T-cell (primary cell): ENCODE measurements at regions not wholly inside any gene's neighbourhood (a gene's known extent, or its start where the extent isn't known, plus 50 kb on each side); places are given as distances from the start of the nearest gene placed in this dataset.

Experiments
- ATAC-seq, 4 experiments: fragments of 200-7000 bp in 3 of 4; fragments of 150-1000 bp in 1 of 4; cut with Tn5 transposase; replicated peaks in 1 of 4; 1 replicate in 3 of 4; 2 replicates in 1 of 4; pipeline ENCODE4 v1.10.0; 2021; ENCODE audit warnings: moderate library complexity in 3 of 4, mild to moderate bottlenecking in 2 of 4, moderate number of reproducible peaks in 1 of 4
- CTCF ChIA-PET, 2 donors: fragments of 300-600 bp; sonication (Branson Sonifier 250); formaldehyde crosslinking; loops; one replicate each; lab custom pipeline; 2022; ENCODE audit warnings: antibody characterized with exemption in 2 of 2; lab: Charles Lee
- POLR2A ChIA-PET, 2 donors: fragments of 300-600 bp; sonication (Branson Sonifier 250); formaldehyde crosslinking; loops; one replicate each; lab custom pipeline; 2022; ENCODE audit warnings: antibody characterized with exemption in 2 of 2; lab: Charles Lee
- DNase-seq, 35 experiments: peaks; one replicate each; pipeline versions ENCODE4 v3.0.0 to v3.0.0-alpha.2; 2013 to 2023
- H3K27ac ChIP-seq: one replicate; pipeline ENCODE4 v1.5.1; 2013; ENCODE audit warnings: low read length
- H3K27me3 ChIP-seq, 2 experiments: replicated peaks in 1 of 2; 1 replicate in 1 of 2; 2 replicates in 1 of 2; pipeline versions ENCODE4 v1.6.1 to v1.7.0; 2013; ENCODE audit warnings: low read length in 1 of 2, mixed read lengths in 1 of 2; ENCODE audit not compliant: control insufficient read depth in 2 of 2, insufficient read depth in 2 of 2; ENCODE audit errors: extremely low read depth in 1 of 2
- H3K36me3 ChIP-seq, 2 donors: 1 replicate in 1 of 2; 2 replicates in 1 of 2; pipeline versions ENCODE4 v1.6.1 to v1.7.0; 2013; ENCODE audit warnings: low read length in 1 of 2; ENCODE audit not compliant: control insufficient read depth in 2 of 2, insufficient read depth in 1 of 2; ENCODE audit errors: extremely low read depth in 1 of 2
- H3K4me1 ChIP-seq, 2 experiments: 1 replicate in 1 of 2; 2 replicates in 1 of 2; pipeline versions ENCODE4 v1.6.1 to v1.7.0; 2013; ENCODE audit warnings: low read length in 2 of 2, mixed read lengths in 1 of 2; ENCODE audit not compliant: insufficient read depth in 2 of 2, control insufficient read depth in 1 of 2; ENCODE audit errors: extremely low read depth in 1 of 2
- H3K4me3 ChIP-seq, 2 donors: 1 replicate in 1 of 2; 2 replicates in 1 of 2; pipeline versions ENCODE4 v1.5.1 to v1.7.0; 2013; ENCODE audit warnings: mild to moderate bottlenecking in 2 of 2, low read length in 1 of 2, moderate library complexity in 1 of 2; ENCODE audit not compliant: control insufficient read depth in 1 of 2; ENCODE audit errors: extremely low read depth in 1 of 2
- H3K9me3 ChIP-seq: 2 replicates; pipeline ENCODE4 v1.7.0; 2013
- H3K27ac Mint-ChIP-seq, 2 donors: one replicate each; pipeline ENCODE4 v1.8.0; 2020 to 2021; ENCODE audit warnings: mild to moderate bottlenecking in 2 of 2, mixed read lengths in 2 of 2
- H3K27me3 Mint-ChIP-seq, 2 donors: one replicate each; pipeline ENCODE4 v1.8.0; 2021 to 2022; ENCODE audit warnings: mixed read lengths in 2 of 2
- H3K36me3 Mint-ChIP-seq: one replicate; pipeline ENCODE4 v1.8.0; 2021; ENCODE audit warnings: mixed read lengths
- H3K4me1 Mint-ChIP-seq, 3 donors: one replicate each; pipeline ENCODE4 v1.8.0; 2020 to 2022; ENCODE audit warnings: mixed read lengths in 3 of 3, mild to moderate bottlenecking in 1 of 3
- H3K4me3 Mint-ChIP-seq, 3 donors: one replicate each; pipeline ENCODE4 v1.8.0; 2020 to 2022; ENCODE audit warnings: mild to moderate bottlenecking in 3 of 3, mixed read lengths in 3 of 3, moderate library complexity in 3 of 3
- H3K9me3 Mint-ChIP-seq, 3 donors: one replicate each; pipeline ENCODE4 v1.8.0; 2020 to 2022; ENCODE audit warnings: mixed read lengths in 3 of 3
- WGBS: methylation state at CpG from one replicate; pipeline ENCODE4 v1.1.5; 2013; ENCODE audit warnings: missing lambda C conversion rate; ENCODE audit not compliant: insufficient coverage; 5-methylcytosine and 5-hydroxymethylcytosine counted together

DNA sequence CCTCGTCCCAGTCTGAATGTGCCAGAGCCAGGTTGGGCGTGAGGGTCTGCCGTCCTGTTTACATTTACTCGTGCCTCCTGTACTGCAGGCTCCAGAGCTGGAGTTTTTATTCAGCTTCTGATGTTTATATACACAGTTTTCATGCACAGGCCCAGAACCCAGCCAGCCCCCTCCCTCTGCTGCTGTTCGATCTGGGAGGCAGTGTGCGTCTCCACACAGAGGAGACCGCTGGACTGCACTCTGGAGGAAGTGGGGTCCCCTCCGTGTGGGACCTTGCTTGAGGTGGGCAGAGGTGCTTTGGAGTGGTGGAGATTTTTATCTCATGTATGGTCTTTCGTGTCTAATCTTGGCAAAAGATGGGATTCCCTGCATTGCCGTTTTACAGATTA is 90.6 kb downstream of the GLI2 start:
- CTCF ChIA-PET, result no interaction called here
- H3K4me1 Mint-ChIP-seq, result no peaks in the 10 kb centered on the region
- WGBS, result 63% methylated on average over 8 of the region's 10 CpGs
- Histone ChIP-seq H3K4me1 (no peaks in the 10 kb centered on the region), H3K4me3 (no peak overlapping the region), H3K27me3 (peaks cover 0 to 2% of the 10 kb centered on the region in 2 experiments), H3K9me3 (no peaks in the 10 kb centered on the region), H3K27ac (no peak overlapping the region), H3K36me3 (no peaks in the 10 kb centered on the region)
- no peak overlapping the region for H3K27ac Mint-ChIP-seq
- POLR2A ChIA-PET, result no interaction called here
- no peak for ATAC-seq
- H3K4me3 Mint-ChIP-seq, result no peak overlapping the region
- H3K9me3 Mint-ChIP-seq, result no peaks in the 10 kb centered on the region
- no peak for DNase-seq
- H3K27me3 Mint-ChIP-seq, result no peaks in the 10 kb centered on the region
- H3K36me3 Mint-ChIP-seq, result no peaks in the 10 kb centered on the region

DNA sequence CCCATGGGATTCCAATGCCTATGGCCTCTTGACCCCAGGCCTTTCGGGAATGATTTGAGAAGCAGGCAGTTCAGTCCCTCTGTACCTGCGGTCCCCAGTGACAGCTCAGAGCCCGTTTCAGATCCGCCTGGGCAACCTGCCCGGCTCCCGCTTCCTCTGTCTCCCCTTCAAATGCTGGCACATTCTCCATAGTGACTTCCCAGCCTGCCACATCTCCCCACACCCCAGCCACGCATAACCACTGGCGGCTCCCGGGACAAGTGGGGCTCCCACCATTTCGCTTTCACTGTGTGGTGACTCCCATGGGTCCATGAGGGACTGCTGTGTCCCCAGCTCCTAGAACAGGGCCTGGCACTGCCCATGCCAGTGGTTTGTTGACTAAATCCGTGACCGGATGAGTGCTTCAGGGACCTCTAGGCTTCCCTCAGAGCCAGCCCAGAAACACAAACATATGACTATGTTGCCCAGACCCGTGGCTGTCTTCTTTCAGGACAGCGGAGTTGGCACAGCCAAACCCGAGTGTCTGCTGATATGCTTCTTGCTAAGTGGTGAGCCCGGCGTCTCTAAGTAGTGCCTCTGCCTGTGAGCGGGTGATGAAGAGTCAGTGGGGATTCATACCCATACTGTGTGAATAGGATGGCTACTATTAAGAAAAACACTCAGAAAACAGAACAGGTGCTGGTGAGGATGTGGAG is 91.2 kb downstream of the GLI2 start:
- Histone ChIP-seq H3K9me3 (no peaks in the 10 kb centered on the region), H3K4me3 (no peak overlapping the region), H3K4me1 (no peaks in the 10 kb centered on the region), H3K36me3 (no peaks in the 10 kb centered on the region), H3K27me3 (peaks cover 0 to 2% of the 10 kb centered on the region in 2 experiments), H3K27ac (no peak overlapping the region)
- Mint-ChIP-seq H3K27ac (no peak overlapping the region), H3K27me3 (no peaks in the 10 kb centered on the region), H3K4me1 (no peaks in the 10 kb centered on the region), H3K9me3 (no peaks in the 10 kb centered on the region), H3K36me3 (no peaks in the 10 kb centered on the region), H3K4me3 (no peak overlapping the region)
- ATAC-seq (no peak), DNase-seq (no peak)
- WGBS, result 85% methylated on average over 15 of the region's 18 CpGs
- ChIA-PET POLR2A (no interaction called here), CTCF (no interaction called here)

DNA sequence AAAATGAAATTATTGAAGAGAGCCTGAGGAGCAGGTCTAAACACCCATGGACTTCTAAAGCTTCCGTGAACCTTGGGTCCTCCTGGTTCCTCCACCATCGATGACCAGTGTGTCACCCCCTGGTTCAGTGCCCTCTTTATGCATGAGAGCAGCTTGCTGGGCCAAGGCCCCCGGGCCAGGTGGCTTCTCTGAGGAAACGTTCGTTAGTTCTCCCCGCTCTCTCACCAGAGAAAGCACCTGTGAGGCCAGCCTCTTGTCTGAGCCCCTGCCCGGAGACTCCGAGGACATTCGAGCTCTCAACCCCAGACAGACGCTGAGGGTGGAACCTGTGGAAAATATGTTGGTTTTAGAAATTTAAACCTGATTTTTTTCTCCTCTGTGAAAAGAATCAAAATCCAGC is 92.4 kb downstream of the GLI2 start:
- H3K27me3 Mint-ChIP-seq, result no peaks in the 10 kb centered on the region
- Histone ChIP-seq H3K36me3 (no peaks in the 10 kb centered on the region), H3K27ac (no peak overlapping the region), H3K4me3 (no peak overlapping the region), H3K27me3 (peaks cover 0 to 6% of the 10 kb centered on the region in 2 experiments), H3K9me3 (no peaks in the 10 kb centered on the region), H3K4me1 (no peaks in the 10 kb centered on the region)
- no peak for DNase-seq
- H3K36me3 Mint-ChIP-seq, result no peaks in the 10 kb centered on the region
- no peak for ATAC-seq
- WGBS, result 83% methylated on average over 2 of the region's 10 CpGs
- H3K4me3 Mint-ChIP-seq, result no peak overlapping the region
- no peaks in the 10 kb centered on the region for H3K4me1 Mint-ChIP-seq
- ChIA-PET CTCF (interaction anchor here in 1 of 2 donors (0.6 kb wide), 1 partner anchor 1573 kb away, joined by 4 read pairs; no protein-coding TSS in a partner anchor), POLR2A (no interaction called here)
- H3K9me3 Mint-ChIP-seq, result no peaks in the 10 kb centered on the region
- H3K27ac Mint-ChIP-seq, result no peak overlapping the region

DNA sequence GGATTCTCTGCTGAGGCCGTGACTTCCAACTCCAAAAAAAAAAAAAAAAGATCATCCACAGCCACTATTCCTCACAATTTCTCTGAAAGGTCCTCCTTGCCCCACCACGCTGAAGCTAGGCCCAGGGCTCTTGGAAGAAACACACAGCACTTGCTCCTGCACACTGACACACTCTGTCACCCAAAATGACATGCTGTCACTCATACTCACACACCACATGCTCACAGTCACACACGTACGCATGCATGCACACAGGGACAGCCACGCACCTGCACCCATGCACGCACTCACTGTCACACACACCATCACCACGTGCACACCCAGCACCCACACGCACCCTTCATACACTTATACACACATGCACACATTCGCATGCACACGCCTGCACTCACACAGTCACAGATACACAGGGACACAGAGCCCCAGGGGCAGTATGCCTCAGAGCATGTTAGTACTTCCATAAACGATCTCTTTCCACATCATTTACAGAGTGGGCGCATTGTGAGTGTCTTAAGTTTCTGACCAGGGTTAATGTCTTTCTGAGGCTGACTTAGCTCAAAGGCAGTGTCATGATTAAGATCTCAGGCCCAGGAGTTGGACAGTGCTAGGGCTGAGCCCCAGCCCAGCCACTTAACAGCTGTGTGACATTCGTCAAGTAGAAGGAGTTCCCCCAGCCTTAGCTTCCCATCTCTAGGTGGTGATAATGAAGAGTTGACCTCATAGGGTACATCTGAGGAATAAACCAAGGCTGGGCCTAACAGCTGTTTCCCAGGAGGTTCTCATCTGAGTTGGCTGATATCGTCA is 93.4 kb downstream of the GLI2 start:
- 92% methylated on average over 11 of the region's 14 CpGs for WGBS
- Histone ChIP-seq H3K4me3 (no peak overlapping the region), H3K27ac (no peak overlapping the region), H3K4me1 (no peaks in the 10 kb centered on the region), H3K36me3 (no peaks in the 10 kb centered on the region), H3K9me3 (no peaks in the 10 kb centered on the region), H3K27me3 (peaks cover 0 to 6% of the 10 kb centered on the region in 2 experiments)
- no peak for ATAC-seq
- H3K27me3 Mint-ChIP-seq, result no peaks in the 10 kb centered on the region
- H3K9me3 Mint-ChIP-seq, result no peaks in the 10 kb centered on the region
- no peaks in the 10 kb centered on the region for H3K4me1 Mint-ChIP-seq
- CTCF ChIA-PET, result interaction anchor here in 1 of 2 donors (0.6 kb wide), 1 partner anchor 1574 kb away, joined by 4 read pairs; no protein-coding TSS in a partner anchor
- H3K4me3 Mint-ChIP-seq, result no peak overlapping the region
- POLR2A ChIA-PET, result no interaction called here
- no peaks in the 10 kb centered on the region for H3K36me3 Mint-ChIP-seq
- no peak overlapping the region for H3K27ac Mint-ChIP-seq
- DNase-seq, result no peak

DNA sequence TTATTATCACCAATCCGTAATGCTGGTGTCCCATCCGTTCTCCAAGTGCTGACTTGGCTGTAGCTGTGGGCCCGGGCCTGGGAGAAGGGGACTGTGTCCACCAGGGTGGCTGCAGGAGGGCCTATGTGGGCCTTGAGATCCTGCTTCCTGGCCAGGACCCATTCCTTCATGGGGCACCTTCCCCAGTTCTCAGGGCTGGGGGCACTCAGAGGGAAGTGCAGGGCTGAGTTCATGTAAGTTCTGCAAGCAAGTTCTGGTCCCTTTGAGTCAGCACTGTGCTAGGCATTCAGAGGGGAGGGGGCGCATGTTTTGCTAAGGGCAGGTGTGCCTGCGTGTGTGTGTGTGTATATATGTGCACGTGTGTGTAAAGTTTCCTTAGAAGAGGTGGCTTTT is 94.0 kb downstream of the GLI2 start:
- ATAC-seq (no peak), DNase-seq (no peak)
- Mint-ChIP-seq H3K27me3 (no peaks in the 10 kb centered on the region), H3K4me1 (no peaks in the 10 kb centered on the region), H3K9me3 (no peaks in the 10 kb centered on the region), H3K36me3 (no peaks in the 10 kb centered on the region), H3K27ac (no peak overlapping the region), H3K4me3 (no peak overlapping the region)
- Histone ChIP-seq H3K27me3 (peaks cover 0 to 6% of the 10 kb centered on the region in 2 experiments), H3K27ac (no peak overlapping the region), H3K4me1 (no peaks in the 10 kb centered on the region), H3K4me3 (no peak overlapping the region), H3K36me3 (no peaks in the 10 kb centered on the region), H3K9me3 (no peaks in the 10 kb centered on the region)
- POLR2A ChIA-PET, result no interaction called here
- 80% methylated on average over 6 of the region's 6 CpGs for WGBS
- CTCF ChIA-PET, result no interaction called here

DNA sequence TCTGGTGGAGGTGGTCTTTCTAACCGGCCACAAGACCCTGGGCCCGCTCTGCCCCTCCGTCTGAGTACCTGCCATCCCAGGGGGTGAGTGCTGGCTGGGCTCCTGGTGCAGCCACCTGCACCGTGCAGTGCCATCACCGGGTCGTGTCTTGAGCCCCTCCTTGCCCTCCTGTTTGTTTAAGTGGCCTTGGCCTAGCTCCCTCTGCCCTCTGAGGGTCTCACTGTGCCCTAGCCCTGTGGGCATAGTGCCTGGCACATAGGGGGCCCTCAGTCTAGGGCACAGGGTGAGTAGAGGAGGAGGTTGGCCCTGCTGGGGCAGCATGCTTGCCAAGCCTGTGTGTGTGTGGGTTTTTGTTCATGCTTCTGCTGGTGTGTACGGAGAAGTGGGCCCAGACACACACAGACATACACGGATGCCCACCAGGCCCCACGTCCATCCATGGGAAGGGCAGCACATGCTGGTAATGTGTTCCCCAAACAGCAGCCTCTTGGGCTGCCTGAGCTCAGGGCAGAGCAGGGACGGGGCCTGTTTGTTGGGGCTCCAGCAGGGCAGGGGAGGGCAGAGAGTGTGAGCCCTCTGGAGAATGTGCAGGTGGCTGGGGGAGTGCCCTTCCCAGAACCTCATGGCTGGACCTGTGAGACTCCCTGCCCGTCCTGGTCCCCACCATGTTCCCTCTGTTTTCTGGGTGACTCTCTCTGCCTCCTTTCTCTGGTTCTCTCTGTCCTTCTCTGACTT is 94.6 kb downstream of the GLI2 start:
- peaks cover 0 to 6% of the 10 kb centered on the region in 2 experiments for H3K27me3 ChIP-seq
- ChIA-PET CTCF (no interaction called here), POLR2A (no interaction called here)
- Mint-ChIP-seq H3K4me1 (no peaks in the 10 kb centered on the region), H3K36me3 (no peaks in the 10 kb centered on the region), H3K27me3 (no peaks in the 10 kb centered on the region), H3K9me3 (no peaks in the 10 kb centered on the region), H3K27ac (no peak overlapping the region), H3K4me3 (no peak overlapping the region)
- no peaks in the 10 kb centered on the region for H3K36me3 ChIP-seq
- H3K9me3 ChIP-seq, result no peaks in the 10 kb centered on the region
- no peak overlapping the region for H3K27ac ChIP-seq
- WGBS, result 76% methylated on average over 10 of the region's 11 CpGs
- no peaks in the 10 kb centered on the region for H3K4me1 ChIP-seq
- DNase-seq, result no peak
- ATAC-seq, result no peak
- H3K4me3 ChIP-seq, result no peak overlapping the region
